T-helper 2 cell treated with Interferon-gamma antibody and Interleukin-4, amounts not matched to agents 5 μg/mL and 100 μg/mL, for 36 hours (primary cell): ENCODE measurements at regions not wholly inside any gene's neighbourhood (a gene's known extent, or its start where the extent isn't known, plus 50 kb on each side); places are given as distances from the start of the nearest gene placed in this dataset.
"Not testable (repeated sequence)": the region's sequence is repeated elsewhere in the genome, so short reads cannot be mapped to it uniquely, and the experiment has no call there.

ENCODE experiments used
- DNase-seq: peaks from one replicate; pipeline ENCODE4 v3.0.0; 2021; ENCODE audit warnings: low spot score
- H3K27ac Mint-ChIP-seq: one replicate; pipeline ENCODE4 v1.8.0; 2021; ENCODE audit warnings: mild to moderate bottlenecking, mixed read lengths
- H3K27me3 Mint-ChIP-seq: one replicate; pipeline ENCODE4 v1.8.0; 2021; ENCODE audit warnings: low read depth, mixed read lengths
- H3K36me3 Mint-ChIP-seq: one replicate; pipeline ENCODE4 v1.8.0; 2021; ENCODE audit warnings: low read depth, mixed read lengths
- H3K4me1 Mint-ChIP-seq: one replicate; pipeline ENCODE4 v1.8.0; 2021; ENCODE audit warnings: low read depth, mixed read lengths
- H3K4me3 Mint-ChIP-seq: one replicate; pipeline ENCODE4 v1.8.0; 2022; ENCODE audit warnings: mild to moderate bottlenecking, moderate library complexity, mixed read lengths
- H3K9me3 Mint-ChIP-seq: one replicate; pipeline ENCODE4 v1.8.0; 2021; ENCODE audit warnings: mixed read lengths

GRCh38 chr2:16185801-16186272 is 245.5 kb downstream of the MYCN start:
- no peak overlapping the region for H3K4me3 Mint-ChIP-seq
- no peak for DNase-seq
- H3K4me1 Mint-ChIP-seq, result no peaks in the 10 kb centered on the region
- H3K27ac Mint-ChIP-seq, result no peak overlapping the region
- H3K27me3 Mint-ChIP-seq, result no peaks in the 10 kb centered on the region
- H3K9me3 Mint-ChIP-seq, result no peaks in the 10 kb centered on the region
- H3K36me3 Mint-ChIP-seq, result no peaks in the 10 kb centered on the region

- Mint-ChIP-seq H3K27me3 (no peaks in the 10 kb centered on the region), H3K36me3 (no peaks in the 10 kb centered on the region), H3K9me3 (no peaks in the 10 kb centered on the region), H3K4me3 (no peak overlapping the region), H3K4me1 (no peaks in the 10 kb centered on the region), H3K27ac (no peak overlapping the region)
- DNase-seq, result no peak
Observed at GRCh38 chr2:16184945-16185660, 244.8 kb downstream of the MYCN start.

GRCh38 chr2:16184341-16184890 is 244.1 kb downstream of the MYCN start:
- Mint-ChIP-seq H3K4me3 (no peak overlapping the region), H3K27me3 (no peaks in the 10 kb centered on the region), H3K36me3 (no peaks in the 10 kb centered on the region), H3K9me3 (no peaks in the 10 kb centered on the region), H3K27ac (no peak overlapping the region), H3K4me1 (no peaks in the 10 kb centered on the region)
- no peak for DNase-seq

GRCh38 chr2:16183345-16183744 is 243.0 kb downstream of the MYCN start:
- Mint-ChIP-seq H3K4me3 (no peak overlapping the region), H3K27ac (no peak overlapping the region), H3K27me3 (no peaks in the 10 kb centered on the region), H3K4me1 (no peaks in the 10 kb centered on the region), H3K36me3 (no peaks in the 10 kb centered on the region), H3K9me3 (no peaks in the 10 kb centered on the region)
- DNase-seq, result no peak

GRCh38 chr2:16182841-16183240 is 242.5 kb downstream of the MYCN start:
- DNase-seq, result no peak
- Mint-ChIP-seq H3K4me3 (no peak overlapping the region), H3K27me3 (no peaks in the 10 kb centered on the region), H3K4me1 (no peaks in the 10 kb centered on the region), H3K9me3 (no peaks in the 10 kb centered on the region), H3K36me3 (no peaks in the 10 kb centered on the region), H3K27ac (no peak overlapping the region)

- not testable (repeated sequence) for H3K9me3 Mint-ChIP-seq, H3K4me1 Mint-ChIP-seq, H3K4me3 Mint-ChIP-seq, H3K27me3 Mint-ChIP-seq, H3K27ac Mint-ChIP-seq, H3K36me3 Mint-ChIP-seq, DNase-seq
Observed at GRCh38 chr2:16182311-16182815, 242.0 kb downstream of the MYCN start.

GRCh38 chr2:16181741-16182090 is 241.4 kb downstream of the MYCN start:
- Mint-ChIP-seq H3K4me1 (no peaks in the 10 kb centered on the region), H3K36me3 (no peaks in the 10 kb centered on the region), H3K9me3 (no peaks in the 10 kb centered on the region), H3K4me3 (no peak overlapping the region), H3K27ac (no peak overlapping the region), H3K27me3 (no peaks in the 10 kb centered on the region)
- no peak for DNase-seq

- H3K27ac Mint-ChIP-seq, result no peak overlapping the region
- no peaks in the 10 kb centered on the region for H3K4me1 Mint-ChIP-seq
- no peaks in the 10 kb centered on the region for H3K36me3 Mint-ChIP-seq
- no peaks in the 10 kb centered on the region for H3K9me3 Mint-ChIP-seq
- DNase-seq, result no peak
- H3K4me3 Mint-ChIP-seq, result no peak overlapping the region
- no peaks in the 10 kb centered on the region for H3K27me3 Mint-ChIP-seq
Observed at GRCh38 chr2:16181062-16181740, 240.9 kb downstream of the MYCN start.

- Mint-ChIP-seq H3K27me3 (no peaks in the 10 kb centered on the region), H3K4me1 (no peaks in the 10 kb centered on the region), H3K9me3 (no peaks in the 10 kb centered on the region), H3K4me3 (no peak overlapping the region), H3K36me3 (no peaks in the 10 kb centered on the region), H3K27ac (no peak overlapping the region)
- DNase-seq, result no peak
Observed at GRCh38 chr2:16180631-16181030, 240.3 kb downstream of the MYCN start.

- Mint-ChIP-seq H3K36me3 (no peaks in the 10 kb centered on the region), H3K4me3 (no peak overlapping the region), H3K27me3 (no peaks in the 10 kb centered on the region), H3K27ac (no peak overlapping the region), H3K4me1 (no peaks in the 10 kb centered on the region), H3K9me3 (no peaks in the 10 kb centered on the region)
- DNase-seq, result no peak
Observed at GRCh38 chr2:16179701-16180416, 239.5 kb downstream of the MYCN start.

GRCh38 chr2:16178551-16179130 is 238.3 kb downstream of the MYCN start:
- Mint-ChIP-seq H3K27ac (no peak overlapping the region), H3K36me3 (no peaks in the 10 kb centered on the region), H3K4me1 (no peaks in the 10 kb centered on the region), H3K9me3 (no peaks in the 10 kb centered on the region), H3K27me3 (no peaks in the 10 kb centered on the region), H3K4me3 (no peak overlapping the region)
- no peak for DNase-seq

- Mint-ChIP-seq H3K27me3 (no peaks in the 10 kb centered on the region), H3K36me3 (no peaks in the 10 kb centered on the region), H3K9me3 (no peaks in the 10 kb centered on the region), H3K4me3 (no peak overlapping the region), H3K27ac (no peak overlapping the region), H3K4me1 (no peaks in the 10 kb centered on the region)
- DNase-seq, result no peak
Observed at GRCh38 chr2:16177671-16178180, 237.4 kb downstream of the MYCN start.

GRCh38 chr2:16176971-16177480 is 236.7 kb downstream of the MYCN start:
- Mint-ChIP-seq H3K4me1 (no peaks in the 10 kb centered on the region), H3K36me3 (no peaks in the 10 kb centered on the region), H3K27me3 (no peaks in the 10 kb centered on the region), H3K9me3 (no peaks in the 10 kb centered on the region), H3K4me3 (no peak overlapping the region), H3K27ac (no peak overlapping the region)
- DNase-seq, result no peak
